PFSK-1 (cell line): ENCODE measurements at regions not wholly inside any gene's neighbourhood (a gene's known extent, or its start where the extent isn't known, plus 50 kb on each side); places are given as distances from the start of the nearest gene placed in this dataset.

ENCODE experiments used
- POLR2AphosphoS5 ChIP-seq: IDR thresholded peaks from 2 replicates; pipeline ENCODE4 v1.6.1; 2012; ENCODE audit warnings: low read depth, mild to moderate bottlenecking, control low read depth, low read length, moderate library complexity
- REST ChIP-seq, 2 experiments: IDR thresholded peaks; 2 replicates each; pipeline versions ENCODE4 v1.6.1 to v1.8.0; 2011 to 2012; ENCODE audit warnings: low read depth in 2 of 2, low read length in 2 of 2, control low read depth in 1 of 2, inconsistent platforms in 1 of 2, mild to moderate bottlenecking in 1 of 2, moderate library complexity in 1 of 2; ENCODE audit not compliant: insufficient read depth in 1 of 2
- SIN3A ChIP-seq: IDR thresholded peaks from 2 replicates; pipeline ENCODE4 v1.6.1; 2012; ENCODE audit warnings: mild to moderate bottlenecking, low read length, moderate library complexity, borderline replicate concordance; ENCODE audit not compliant: insufficient read depth
- TAF1 ChIP-seq: IDR thresholded peaks from 2 replicates; pipeline ENCODE4 v1.6.1; 2012; ENCODE audit warnings: low read length, control low read depth, borderline replicate concordance; ENCODE audit not compliant: insufficient read depth

- TF ChIP-seq REST (IDR thresholded peaks at IDR 0.05; ENCODE audit: insufficient read depth in 1 of 2, low read depth in 2 of 2, low read length in 2 of 2) (no peak), POLR2AphosphoS5 (no peak), SIN3A (no peak), TAF1 (no peak)
Observed at GRCh38 chr21:39074508-39074907, 108.7 kb downstream of the PSMG1 start.
